VCaP (cell line): ENCODE measurements at regions not wholly inside any gene's neighbourhood (a gene's known extent, or its start where the extent isn't known, plus 50 kb on each side); places are given as distances from the start of the nearest gene placed in this dataset.
A peak's percentile ranks its signal among the peaks of the same experiment; 100 is the strongest.

Source experiments
- H3K27ac ChIP-seq: fragments of 450-650 bp; 2 replicates; pipeline ENCODE4 v1.5.1; 2017
- CTCF ChIP-seq: fragments of 450-650 bp; conservative IDR thresholded peaks from 2 replicates; pipeline ENCODE4 v1.5.1; 2017; ENCODE audit warnings: mild to moderate bottlenecking, moderate library complexity

- peak overlapping the region; percentile 79 for H3K27ac ChIP-seq
- no peak for TF ChIP-seq CTCF
These were observed 121.3 kb upstream of the IQSEC1 start for GRCh38 chr3:13194285-13195209.

GRCh38 chr3:13193320-13194284 lies 120.4 kb upstream of the IQSEC1 start:
- TF ChIP-seq CTCF, result no peak
- peak overlapping the region; percentile 79; the same call in 1 of the 2 replicates for H3K27ac ChIP-seq

- TF ChIP-seq CTCF, result peak; percentile 79
- peak overlapping the region; percentile 79; the same call in 1 of the 2 replicates for H3K27ac ChIP-seq
These were observed 119.4 kb upstream of the IQSEC1 start for GRCh38 chr3:13192471-13193213.

GRCh38 chr3:13191016-13191415 lies 117.8 kb upstream of the IQSEC1 start:
- TF ChIP-seq CTCF, result no peak
- no peak overlapping the region for H3K27ac ChIP-seq

DNA sequence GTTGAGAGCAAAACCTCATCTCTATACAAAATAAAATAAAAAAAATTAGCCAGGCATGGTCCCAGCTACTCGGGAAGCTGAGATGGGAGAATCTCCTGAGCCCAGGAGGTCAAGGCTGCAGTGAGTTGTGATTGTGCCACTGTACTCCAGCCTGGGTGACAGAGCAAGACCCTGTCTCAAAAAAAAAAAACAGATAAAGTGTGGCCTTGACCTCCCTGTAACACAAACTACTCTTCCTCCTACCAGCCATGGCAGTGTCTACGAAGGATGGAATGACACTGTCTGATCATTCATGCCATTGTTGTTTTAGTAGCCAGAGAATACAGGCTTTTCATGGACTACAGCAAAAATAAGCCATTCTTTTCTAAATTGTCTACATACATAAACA lies 117.1 kb upstream of the IQSEC1 start:
- no peak overlapping the region for H3K27ac ChIP-seq
- no peak for TF ChIP-seq CTCF

- H3K27ac ChIP-seq, result no peak overlapping the region
- no peak for TF ChIP-seq CTCF
These were observed 116.6 kb upstream of the IQSEC1 start for GRCh38 chr3:13189639-13190377.
